B cell (primary cell): ENCODE measurements at regions not wholly inside any gene's neighbourhood (a gene's known extent, or its start where the extent isn't known, plus 50 kb on each side); places are given as distances from the start of the nearest gene placed in this dataset.

Experiments used
- CTCF ChIP-seq: fragments of 200-600 bp; IDR thresholded peaks from one replicate; pipeline ENCODE4 v1.8.0; 2022; ENCODE audit warnings: antibody characterized with exemption, mild to moderate bottlenecking
- EZH2 ChIP-seq: IDR thresholded peaks from 2 replicates; pipeline ENCODE4 v1.6.1; 2012; ENCODE audit warnings: borderline replicate concordance, low read depth, mild to moderate bottlenecking, moderate library complexity, low read length; ENCODE audit not compliant: insufficient read depth, poor library complexity, severe bottlenecking

GRCh38 chr7:84425702-84426259 is 231.2 kb upstream of the SEMA3A start:
- no peak for TF ChIP-seq CTCF
- no peak for TF ChIP-seq EZH2
